ENCODE measurements at regions not wholly inside any gene's neighbourhood (a gene's known extent, or its start where the extent isn't known, plus 50 kb on each side); places are given as distances from the start of the nearest gene placed in this dataset.

DNA sequence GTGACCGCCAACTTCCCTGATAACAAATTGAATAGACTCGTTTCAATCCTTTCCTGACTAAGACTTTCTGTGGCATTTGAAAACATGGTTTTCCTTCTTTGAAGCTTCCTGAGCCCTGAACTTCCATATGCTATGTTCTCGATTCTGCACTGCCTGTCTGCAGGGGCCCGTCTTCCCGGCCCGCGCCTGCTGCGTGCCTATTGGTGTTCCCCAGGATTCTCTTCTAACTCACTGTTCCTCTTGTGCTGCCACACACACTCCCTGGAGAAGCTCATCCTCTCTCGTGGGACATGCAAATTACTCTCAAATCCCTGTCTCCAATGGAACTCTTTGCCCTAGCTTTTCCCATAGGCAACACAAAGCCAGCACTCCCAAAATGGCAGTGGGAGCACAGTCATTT lies 262.9 kb upstream of the GATB start:
- H3K36me3 Mint-ChIP-seq (ENCODE audit: insufficient read depth), result no peaks in the 10 kb centered on the region
- ATAC-seq (replicated peaks; ENCODE audit: extremely low read depth, poor library complexity, severe bottlenecking) (no peak), DNase-seq (ENCODE audit: low spot score in 2 of 2) (no peak)
- H3K27me3 Mint-ChIP-seq, result no peaks in the 10 kb centered on the region
- H3K9me3 Mint-ChIP-seq, result no peaks in the 10 kb centered on the region
- no peak overlapping the region for H3K4me3 Mint-ChIP-seq
- H3K27ac Mint-ChIP-seq (ENCODE audit: low read depth), result no peak overlapping the region
- no peaks in the 10 kb centered on the region for H3K4me1 Mint-ChIP-seq

DNA sequence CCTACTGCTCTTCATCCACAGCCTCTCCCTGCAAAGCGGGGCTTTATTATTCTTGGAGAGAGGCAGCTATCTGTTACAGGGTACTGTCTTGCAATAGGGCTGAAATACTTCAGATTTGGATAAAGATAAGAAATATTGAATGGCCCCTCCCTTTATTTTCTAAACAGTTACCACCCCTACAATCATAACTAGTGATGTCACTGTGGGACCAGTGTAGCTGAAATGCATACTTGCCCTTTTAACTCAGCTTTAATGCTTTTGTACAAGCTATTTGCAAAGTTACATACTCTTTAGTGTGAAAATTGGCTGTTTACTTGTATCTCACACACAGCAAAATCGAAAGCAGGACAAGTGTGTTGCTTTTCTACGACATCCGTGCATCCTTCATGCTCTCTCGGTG lies 261.7 kb upstream of the GATB start:
- DNase-seq (ENCODE audit: low spot score in 2 of 2) (no peak), ATAC-seq (replicated peaks; ENCODE audit: extremely low read depth, poor library complexity, severe bottlenecking) (no peak)
- Mint-ChIP-seq H3K4me1 (no peaks in the 10 kb centered on the region), H3K27ac (ENCODE audit: low read depth) (no peak overlapping the region), H3K4me3 (no peak overlapping the region), H3K36me3 (ENCODE audit: insufficient read depth) (no peaks in the 10 kb centered on the region), H3K27me3 (no peaks in the 10 kb centered on the region), H3K9me3 (no peaks in the 10 kb centered on the region)

DNA sequence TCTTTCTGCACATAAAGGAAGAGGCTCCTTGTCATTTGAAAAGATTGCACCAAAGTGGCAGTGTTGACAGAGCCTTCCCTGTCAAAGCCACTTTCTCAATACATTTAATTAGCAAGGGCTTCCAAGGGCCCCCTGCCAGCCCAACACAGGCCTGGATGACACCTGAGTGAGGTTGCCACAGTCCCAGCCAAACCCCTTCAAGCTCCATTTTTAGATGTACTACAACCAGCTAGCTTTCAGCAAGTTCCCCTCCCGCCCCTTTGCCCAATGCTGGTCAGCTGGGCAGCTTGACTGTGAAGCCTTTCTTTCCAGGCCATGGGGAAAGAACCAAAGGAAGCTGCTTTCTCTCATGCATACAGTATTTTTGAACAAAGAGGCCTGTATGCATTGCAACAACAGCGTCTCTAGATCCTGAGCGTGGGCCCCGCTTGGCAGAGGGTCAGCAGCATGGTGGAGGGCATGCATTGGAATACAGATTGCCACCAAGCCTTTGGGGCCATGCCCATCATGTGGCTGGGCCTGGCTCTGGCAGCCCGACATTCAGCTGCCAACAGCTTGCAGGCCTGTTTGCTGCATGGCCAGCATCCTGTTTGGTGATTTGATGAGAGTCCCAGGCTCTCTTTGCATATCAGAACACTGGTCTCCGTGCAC lies 261.1 kb upstream of the GATB start:
- H3K27ac Mint-ChIP-seq (ENCODE audit: low read depth), result no peak overlapping the region
- H3K9me3 Mint-ChIP-seq, result no peaks in the 10 kb centered on the region
- H3K4me3 Mint-ChIP-seq, result no peak overlapping the region
- H3K4me1 Mint-ChIP-seq, result no peaks in the 10 kb centered on the region
- DNase-seq (ENCODE audit: low spot score in 2 of 2) (no peak), ATAC-seq (replicated peaks; ENCODE audit: extremely low read depth, poor library complexity, severe bottlenecking) (no peak)
- no peaks in the 10 kb centered on the region for H3K36me3 Mint-ChIP-seq (ENCODE audit: insufficient read depth)
- H3K27me3 Mint-ChIP-seq, result no peaks in the 10 kb centered on the region

DNA sequence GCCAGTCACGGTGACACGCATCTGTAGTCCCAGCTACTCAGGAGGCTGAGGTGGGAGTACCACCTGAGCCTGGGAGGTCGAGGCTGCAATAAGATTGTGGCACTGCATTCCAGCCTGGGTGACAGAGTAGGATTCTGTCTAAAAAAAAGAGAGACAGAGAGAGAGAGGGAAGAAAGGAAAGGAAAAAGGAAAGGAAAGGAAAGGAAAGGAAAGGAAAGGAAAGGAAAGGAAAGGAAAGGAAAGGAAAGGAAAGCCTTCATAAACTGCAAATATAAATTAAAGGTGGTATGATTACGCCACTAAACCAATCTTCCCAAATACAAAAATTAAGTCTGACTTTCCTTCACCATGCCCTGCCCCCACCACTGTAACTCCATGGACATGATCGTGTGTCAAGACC lies 259.3 kb upstream of the GATB start:
- Mint-ChIP-seq H3K27me3 (no peaks in the 10 kb centered on the region), H3K27ac (ENCODE audit: low read depth) (no peak overlapping the region), H3K9me3 (no peaks in the 10 kb centered on the region), H3K36me3 (ENCODE audit: insufficient read depth) (no peaks in the 10 kb centered on the region), H3K4me3 (no peak overlapping the region), H3K4me1 (peaks cover 6% of the 10 kb centered on the region)
- no peak for ATAC-seq (replicated peaks; ENCODE audit: extremely low read depth, poor library complexity, severe bottlenecking)
- no peak for DNase-seq (ENCODE audit: low spot score in 2 of 2)

DNA sequence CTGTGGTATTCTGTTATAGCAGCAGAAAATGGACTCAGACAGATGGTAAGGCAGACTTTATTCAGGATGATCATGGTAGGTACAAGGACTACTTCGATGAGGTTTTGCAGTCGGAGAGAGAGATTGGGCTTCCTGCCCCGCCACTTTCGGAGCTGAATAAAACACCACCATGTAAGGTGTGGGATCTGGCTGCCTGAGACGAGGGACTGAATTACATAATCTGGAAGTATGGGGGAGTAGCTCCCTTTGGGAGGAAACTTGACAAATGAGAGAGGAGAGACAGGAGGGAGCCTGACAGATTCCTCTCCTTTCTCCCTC lies 255.5 kb upstream of the GATB start:
- Mint-ChIP-seq H3K36me3 (ENCODE audit: insufficient read depth) (no peaks in the 10 kb centered on the region), H3K4me1 (peaks cover 26% of the 10 kb centered on the region), H3K27me3 (no peaks in the 10 kb centered on the region), H3K27ac (ENCODE audit: low read depth) (peak overlapping the region; percentile 19), H3K4me3 (no peak overlapping the region), H3K9me3 (no peaks in the 10 kb centered on the region)
- DNase-seq (ENCODE audit: low spot score in 2 of 2), result no peak
- no peak for ATAC-seq (replicated peaks; ENCODE audit: extremely low read depth, poor library complexity, severe bottlenecking)

DNA sequence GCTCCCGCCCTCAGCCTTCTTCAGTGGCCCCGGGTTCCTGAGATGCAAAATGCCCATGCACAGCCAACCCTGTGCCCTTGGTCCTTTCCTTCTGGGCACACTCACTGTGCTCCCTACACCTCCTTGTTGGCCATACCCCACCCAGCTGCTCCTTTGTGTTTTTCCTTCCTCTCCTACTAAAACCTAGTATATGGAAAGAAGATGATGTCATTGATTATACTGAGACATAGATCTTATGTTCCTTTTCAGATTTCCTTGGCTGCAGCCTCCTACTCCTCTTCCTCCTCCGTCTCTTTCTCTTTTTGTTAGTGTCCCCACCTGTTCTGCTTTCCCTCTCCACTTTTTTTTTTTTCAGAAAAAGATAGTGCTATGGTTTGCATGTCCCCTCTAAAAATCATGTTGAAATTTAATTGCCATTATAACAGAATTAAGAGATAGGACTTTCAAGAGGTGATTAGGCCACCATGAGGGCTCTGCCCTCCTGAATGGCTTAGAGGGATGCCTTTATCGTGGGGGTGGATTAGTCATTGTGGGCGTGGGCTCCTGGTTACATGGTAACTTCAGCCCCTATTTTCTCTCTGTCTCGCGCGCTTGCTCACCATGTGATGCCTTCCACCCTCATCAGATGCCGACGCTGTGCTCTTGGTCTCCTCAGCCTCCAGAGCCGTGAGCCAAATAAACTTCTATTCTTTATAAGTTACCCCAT lies 254.9 kb upstream of the GATB start:
- DNase-seq (ENCODE audit: low spot score in 2 of 2) (no peak), ATAC-seq (replicated peaks; ENCODE audit: extremely low read depth, poor library complexity, severe bottlenecking) (no peak)
- no peaks in the 10 kb centered on the region for H3K27me3 Mint-ChIP-seq
- H3K36me3 Mint-ChIP-seq (ENCODE audit: insufficient read depth), result no peaks in the 10 kb centered on the region
- H3K27ac Mint-ChIP-seq (ENCODE audit: low read depth), result peak overlapping the region; percentile 19
- peaks cover 31% of the 10 kb centered on the region for H3K4me1 Mint-ChIP-seq
- no peaks in the 10 kb centered on the region for H3K9me3 Mint-ChIP-seq
- H3K4me3 Mint-ChIP-seq, result no peak overlapping the region

DNA sequence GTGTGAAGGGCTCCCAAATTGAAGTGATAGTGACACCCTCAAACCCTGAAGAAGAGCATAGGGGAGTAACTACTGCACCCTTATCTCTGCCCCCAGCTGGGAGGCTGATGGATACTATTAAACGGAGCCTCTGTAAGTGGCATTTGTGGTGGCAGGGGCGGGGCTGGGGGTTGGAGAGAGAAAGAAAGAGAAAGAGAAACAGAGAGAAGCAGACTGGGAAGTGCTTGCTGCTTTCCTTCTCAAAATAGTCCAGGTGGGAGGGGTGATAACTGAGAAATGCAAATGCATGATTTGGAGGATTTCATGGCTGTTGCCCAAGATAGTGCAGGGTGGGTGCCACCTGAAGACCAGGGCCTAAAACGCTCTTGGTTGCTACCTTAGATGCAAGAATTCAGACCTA lies 253.5 kb upstream of the GATB start:
- H3K36me3 Mint-ChIP-seq (ENCODE audit: insufficient read depth), result no peaks in the 10 kb centered on the region
- DNase-seq (ENCODE audit: low spot score in 2 of 2), result no peak

DNA sequence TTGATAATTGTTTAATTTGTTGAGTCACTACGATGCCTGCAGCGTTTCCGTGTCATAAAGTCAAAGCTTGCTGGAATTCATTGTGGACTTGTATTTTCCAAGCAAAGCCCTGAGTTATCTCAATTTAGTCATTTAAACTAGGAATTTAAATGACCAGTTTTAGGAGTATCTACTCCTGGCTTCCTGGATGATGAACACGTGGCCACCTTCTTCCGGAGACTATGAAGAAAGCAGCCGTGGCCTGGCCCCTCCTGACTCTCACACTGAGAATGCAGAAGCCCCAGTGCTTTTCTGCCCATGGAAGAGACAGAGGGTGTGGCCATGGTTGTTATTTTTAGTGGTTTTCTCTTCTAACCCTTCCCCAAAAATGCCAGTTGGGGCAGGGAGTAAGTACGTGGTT lies 250.7 kb upstream of the GATB start:
- Mint-ChIP-seq H3K4me3 (no peak overlapping the region), H3K27me3 (peaks cover 7% of the 10 kb centered on the region), H3K4me1 (peaks cover 41% of the 10 kb centered on the region), H3K9me3 (no peaks in the 10 kb centered on the region), H3K27ac (ENCODE audit: low read depth) (no peak overlapping the region), H3K36me3 (ENCODE audit: insufficient read depth) (no peaks in the 10 kb centered on the region)
- DNase-seq (ENCODE audit: low spot score in 2 of 2) (no peak), ATAC-seq (replicated peaks; ENCODE audit: extremely low read depth, poor library complexity, severe bottlenecking) (no peak)

More for the DNA sequence above, 253.5 kb upstream of the GATB start:
- Mint-ChIP-seq H3K27me3 (no peaks in the 10 kb centered on the region), H3K4me1 (peaks cover 41% of the 10 kb centered on the region), H3K4me3 (peak overlapping the region; percentile 58), H3K27ac (ENCODE audit: low read depth) (peak overlapping the region; percentile 51), H3K9me3 (no peaks in the 10 kb centered on the region)
- ATAC-seq (replicated peaks; ENCODE audit: extremely low read depth, poor library complexity, severe bottlenecking), result peak; percentile 75

DNA sequence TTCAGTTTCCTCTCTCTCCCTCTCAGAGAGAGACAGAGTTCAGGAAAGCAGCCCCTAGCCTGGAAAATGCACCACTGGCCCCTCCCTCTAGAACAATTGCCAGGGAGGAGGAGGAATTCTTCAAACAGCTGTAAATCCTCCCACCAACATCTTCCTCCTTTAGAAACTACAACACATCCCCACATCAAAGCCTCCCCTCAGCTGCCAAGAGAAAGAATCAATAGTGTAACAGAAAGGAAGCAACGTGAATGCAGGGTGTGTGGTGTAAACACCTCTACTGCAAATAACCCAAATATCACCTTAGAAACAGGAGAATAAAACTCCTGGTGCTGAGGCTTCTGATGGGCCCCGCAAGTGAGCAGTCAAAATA lies 249.9 kb upstream of the GATB start:
- peaks cover 35% of the 10 kb centered on the region for H3K4me1 Mint-ChIP-seq
- H3K4me3 Mint-ChIP-seq, result peak overlapping the region; percentile 2
- H3K36me3 Mint-ChIP-seq (ENCODE audit: insufficient read depth), result no peaks in the 10 kb centered on the region
- peaks cover 15% of the 10 kb centered on the region for H3K27me3 Mint-ChIP-seq
- ATAC-seq (replicated peaks; ENCODE audit: extremely low read depth, poor library complexity, severe bottlenecking) (peak; percentile 59), DNase-seq (ENCODE audit: low spot score in 2 of 2) (no peak)
- H3K27ac Mint-ChIP-seq (ENCODE audit: low read depth), result peak overlapping the region; percentile 53
- H3K9me3 Mint-ChIP-seq, result no peaks in the 10 kb centered on the region

DNA sequence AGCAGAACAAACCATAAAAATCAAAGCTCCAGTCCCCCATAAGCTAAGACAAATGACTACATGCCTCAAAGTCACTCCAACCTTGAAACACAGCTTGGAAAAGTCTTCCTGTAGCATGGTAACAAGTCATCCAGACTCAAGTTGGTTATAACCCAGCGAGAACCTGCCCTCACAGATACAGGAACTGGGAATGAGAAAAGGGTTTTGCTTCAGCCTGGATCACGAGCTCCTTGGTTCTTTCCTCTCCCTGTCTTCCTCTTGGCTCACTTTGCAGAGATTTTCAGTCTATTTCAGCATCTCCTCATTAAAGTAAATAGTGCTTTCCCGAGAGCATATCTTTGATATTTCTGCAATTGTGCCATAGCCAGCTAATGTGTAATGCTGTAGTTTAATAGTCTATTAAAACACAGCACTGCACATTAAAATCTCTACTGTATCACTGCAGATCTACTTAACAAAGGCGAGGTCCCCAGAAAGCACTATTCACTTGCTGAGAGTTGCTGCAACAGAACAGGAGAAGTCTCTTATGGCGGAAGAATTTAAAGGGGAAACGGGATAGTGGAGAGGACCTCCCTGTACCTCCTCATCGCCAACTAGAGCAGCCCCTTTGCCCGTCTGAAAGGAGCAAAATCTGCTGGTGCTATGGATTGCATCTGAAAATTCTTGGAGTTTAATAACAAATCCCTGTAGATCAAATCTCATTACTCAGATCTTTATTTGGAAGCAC lies 249.3 kb upstream of the GATB start:
- Mint-ChIP-seq H3K27ac (ENCODE audit: low read depth) (peak overlapping the region; percentile 53), H3K27me3 (peaks cover 20% of the 10 kb centered on the region), H3K36me3 (ENCODE audit: insufficient read depth) (no peaks in the 10 kb centered on the region), H3K4me3 (no peak overlapping the region), H3K9me3 (no peaks in the 10 kb centered on the region), H3K4me1 (peaks cover 35% of the 10 kb centered on the region)
- DNase-seq (ENCODE audit: low spot score in 2 of 2) (no peak), ATAC-seq (replicated peaks; ENCODE audit: extremely low read depth, poor library complexity, severe bottlenecking) (no peak)

DNA sequence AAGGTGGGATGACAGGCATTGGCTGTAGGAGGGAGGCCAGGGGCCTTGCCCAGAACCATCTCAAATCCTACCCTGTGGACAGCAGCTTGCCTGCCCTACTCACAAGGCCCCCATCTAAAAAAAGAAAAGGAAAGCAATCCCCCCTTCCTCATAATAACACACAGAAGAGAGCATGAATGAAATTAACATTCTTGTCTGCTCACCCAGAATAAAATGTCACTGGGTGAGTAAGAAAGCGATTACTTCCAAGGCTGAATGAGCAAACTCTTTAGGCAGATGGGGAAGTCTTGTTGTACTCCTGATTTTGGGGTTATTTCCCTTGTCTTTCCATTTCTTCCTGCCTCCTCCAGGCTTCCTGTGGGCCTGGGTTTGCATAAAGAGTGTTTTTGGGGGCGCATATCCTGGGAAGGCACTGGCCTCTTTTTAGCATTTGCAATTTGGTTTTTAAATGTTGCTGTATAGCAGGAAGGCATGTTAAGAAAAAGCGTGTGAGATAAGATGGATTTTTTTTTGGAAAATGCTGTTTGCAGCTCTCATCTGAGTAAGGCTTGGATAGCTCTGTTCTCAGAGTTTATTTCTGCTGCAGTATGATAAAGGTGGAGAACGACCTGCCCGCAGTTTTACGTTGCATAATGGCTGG lies 248.3 kb upstream of the GATB start:
- H3K27ac Mint-ChIP-seq (ENCODE audit: low read depth), result no peak overlapping the region
- H3K4me1 Mint-ChIP-seq, result peaks cover 28% of the 10 kb centered on the region
- no peaks in the 10 kb centered on the region for H3K36me3 Mint-ChIP-seq (ENCODE audit: insufficient read depth)

DNA sequence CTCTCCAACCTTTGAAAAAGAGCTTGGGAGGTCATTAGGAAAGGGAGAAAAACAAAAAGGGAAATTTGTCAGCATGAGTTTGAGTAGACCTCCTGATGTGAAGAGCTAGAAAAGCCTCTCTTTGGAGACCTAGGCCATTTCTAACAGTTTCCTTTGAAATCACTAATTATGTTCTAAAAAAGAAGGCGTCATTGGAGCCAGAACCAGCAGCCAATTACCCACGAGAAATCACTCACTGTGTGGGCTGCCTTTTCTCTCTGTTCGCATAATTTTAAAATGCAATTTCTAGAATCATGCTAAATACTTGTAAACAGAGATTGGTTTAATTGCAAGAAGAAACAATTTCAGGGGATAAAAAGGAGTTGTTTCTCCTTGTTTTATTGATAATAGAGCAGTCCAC lies 246.3 kb upstream of the GATB start:
- Mint-ChIP-seq H3K9me3 (no peaks in the 10 kb centered on the region), H3K27ac (ENCODE audit: low read depth) (peak overlapping the region; percentile 25), H3K4me1 (peaks cover 26% of the 10 kb centered on the region), H3K4me3 (no peak overlapping the region), H3K27me3 (peaks cover 30% of the 10 kb centered on the region), H3K36me3 (ENCODE audit: insufficient read depth) (no peaks in the 10 kb centered on the region)
- no peak for DNase-seq (ENCODE audit: low spot score in 2 of 2)
- no peak for ATAC-seq (replicated peaks; ENCODE audit: extremely low read depth, poor library complexity, severe bottlenecking)

More for the DNA sequence above, 248.3 kb upstream of the GATB start:
- ATAC-seq (replicated peaks; ENCODE audit: extremely low read depth, poor library complexity, severe bottlenecking), result no peak
- DNase-seq (ENCODE audit: low spot score in 2 of 2), result no peak
- Mint-ChIP-seq H3K9me3 (no peaks in the 10 kb centered on the region), H3K4me3 (no peak overlapping the region), H3K27me3 (peaks cover 30% of the 10 kb centered on the region)

DNA sequence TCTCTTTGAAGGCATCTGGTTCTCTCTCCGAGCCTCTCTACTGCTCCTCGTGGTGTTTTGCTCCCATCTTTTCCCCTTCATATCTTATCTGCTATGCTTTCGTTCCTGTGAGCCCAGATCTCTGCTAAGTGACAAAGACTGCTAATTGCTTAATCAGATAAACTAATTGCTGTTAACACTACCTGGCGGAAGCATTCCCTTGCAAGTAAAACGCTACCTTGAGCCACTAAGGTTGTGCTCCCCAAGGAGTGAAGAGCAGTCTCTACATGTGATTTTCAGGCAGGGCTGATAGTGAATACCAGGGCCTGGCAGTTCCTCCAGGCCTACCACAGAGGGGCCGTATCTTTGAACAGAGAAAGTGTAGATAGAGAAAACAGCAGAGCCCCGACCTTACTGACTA lies 244.0 kb upstream of the GATB start:
- H3K36me3 Mint-ChIP-seq (ENCODE audit: insufficient read depth), result no peaks in the 10 kb centered on the region
- no peak overlapping the region for H3K27ac Mint-ChIP-seq (ENCODE audit: low read depth)
- DNase-seq (ENCODE audit: low spot score in 2 of 2) (no peak), ATAC-seq (replicated peaks; ENCODE audit: extremely low read depth, poor library complexity, severe bottlenecking) (no peak)
- H3K9me3 Mint-ChIP-seq, result no peaks in the 10 kb centered on the region
- H3K4me1 Mint-ChIP-seq, result peaks cover 6% of the 10 kb centered on the region
- H3K27me3 Mint-ChIP-seq, result peaks cover 30% of the 10 kb centered on the region
- no peak overlapping the region for H3K4me3 Mint-ChIP-seq
